Activated CD4-positive, CD25-positive, alpha-beta regulatory T cell (primary cell): ENCODE measurements at regions not wholly inside any gene's neighbourhood (a gene's known extent, or its start where the extent isn't known, plus 50 kb on each side); places are given as distances from the start of the nearest gene placed in this dataset.
"Not testable (repeated sequence)": the region's sequence is repeated elsewhere in the genome, so short reads cannot be mapped to it uniquely, and the experiment has no call there.

Source experiments
- DNase-seq, 4 experiments: peaks; one replicate each; lab custom pipeline; 2025; lab: John Stamatoyannopoulos, UW

DNA sequence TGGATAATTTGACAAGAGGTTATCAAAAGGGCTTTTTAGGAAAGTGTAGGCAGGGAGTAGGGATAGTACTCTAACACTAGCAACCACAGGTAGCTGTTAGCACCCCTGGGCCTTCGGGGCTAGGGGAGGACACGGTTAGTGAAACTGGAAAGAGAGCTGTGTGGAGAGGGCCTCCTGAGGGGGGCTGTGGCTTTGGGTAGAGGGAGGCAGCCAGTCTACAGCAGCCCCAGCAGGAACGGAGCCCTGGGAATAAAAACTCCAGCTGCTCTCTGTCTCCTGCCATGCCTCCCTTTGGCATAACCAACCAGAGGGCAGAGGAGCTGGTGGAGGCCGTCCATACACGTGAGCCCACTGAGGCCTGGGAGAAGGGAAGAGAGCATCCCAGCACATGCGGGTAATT, 223.2 kb downstream of the FOXD2 start:
- DNase-seq: no peak

GRCh38 chr1:47662068-47662467, 224.2 kb downstream of the FOXD2 start:
- no peak for DNase-seq

- no peak for DNase-seq
Observed at GRCh38 chr1:47663286-47663685, 225.4 kb downstream of the FOXD2 start.

DNA sequence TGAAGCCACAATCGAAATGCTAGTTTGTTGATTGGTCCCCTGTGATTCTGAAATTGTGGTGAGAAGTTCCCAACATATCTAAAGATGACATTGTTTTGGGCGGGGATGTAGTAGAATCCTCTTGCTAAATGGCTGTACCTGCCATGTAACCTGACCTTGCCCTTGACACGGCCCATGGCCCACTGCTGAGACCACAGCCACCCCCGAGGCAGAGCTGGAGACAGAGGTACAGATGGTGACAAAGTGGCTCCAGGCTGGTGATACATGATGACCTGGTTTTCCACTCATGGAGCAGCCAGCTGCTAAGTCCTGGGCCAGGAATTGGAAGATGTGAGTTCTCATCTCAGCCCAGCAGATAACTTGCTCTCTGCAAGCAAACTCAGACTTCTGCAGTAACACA, 226.5 kb downstream of the FOXD2 start:
- DNase-seq: no peak

- not testable (repeated sequence) for DNase-seq
Observed at GRCh38 chr1:47664896-47665295, 227.1 kb downstream of the FOXD2 start.

DNA sequence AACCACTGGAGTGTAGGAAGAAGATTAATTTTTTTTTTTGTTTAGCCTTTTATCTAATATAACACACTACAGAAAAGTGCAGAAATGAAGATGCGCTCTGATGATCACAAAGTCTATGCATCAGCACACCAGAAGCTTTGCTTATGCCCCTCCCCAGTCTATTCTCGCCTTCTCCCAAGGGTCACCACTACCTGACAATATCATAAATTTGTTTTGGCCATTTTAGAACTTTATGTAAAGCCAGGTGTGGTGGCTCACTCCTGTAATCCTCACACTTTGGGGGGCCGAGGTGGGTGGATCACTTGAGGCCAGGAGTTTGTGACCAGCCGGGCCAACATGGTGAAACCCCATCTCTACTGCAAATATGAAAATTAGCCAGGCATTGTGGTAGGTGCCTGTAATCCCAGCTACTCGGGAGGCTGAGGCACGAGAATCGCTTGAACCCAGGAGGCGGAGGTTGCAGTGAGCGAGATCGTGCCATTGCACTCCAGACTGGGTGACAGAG, 231.3 kb downstream of the FOXD2 start:
- DNase-seq: no peak

GRCh38 chr1:47672622-47673021, 234.8 kb downstream of the FOXD2 start:
- DNase-seq: no peak

DNA sequence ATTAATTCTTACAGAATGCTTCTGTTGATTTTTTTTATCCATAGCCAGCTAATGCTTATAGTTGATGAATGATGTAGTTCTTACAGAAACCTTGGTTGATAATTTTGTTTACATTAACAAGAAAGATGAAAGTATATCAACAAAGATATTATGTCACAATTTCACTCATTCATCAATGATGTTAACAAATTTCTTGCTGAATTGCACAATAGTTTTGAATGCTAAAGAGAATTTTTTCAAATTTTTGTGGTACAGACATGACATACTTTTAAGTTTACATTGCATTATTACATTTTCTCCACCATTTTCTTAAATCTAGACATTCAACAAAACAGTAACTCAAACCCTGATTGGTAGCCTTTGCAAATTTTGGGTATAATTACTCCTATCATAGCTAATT, 236.3 kb downstream of the FOXD2 start:
- no peak for DNase-seq

DNA sequence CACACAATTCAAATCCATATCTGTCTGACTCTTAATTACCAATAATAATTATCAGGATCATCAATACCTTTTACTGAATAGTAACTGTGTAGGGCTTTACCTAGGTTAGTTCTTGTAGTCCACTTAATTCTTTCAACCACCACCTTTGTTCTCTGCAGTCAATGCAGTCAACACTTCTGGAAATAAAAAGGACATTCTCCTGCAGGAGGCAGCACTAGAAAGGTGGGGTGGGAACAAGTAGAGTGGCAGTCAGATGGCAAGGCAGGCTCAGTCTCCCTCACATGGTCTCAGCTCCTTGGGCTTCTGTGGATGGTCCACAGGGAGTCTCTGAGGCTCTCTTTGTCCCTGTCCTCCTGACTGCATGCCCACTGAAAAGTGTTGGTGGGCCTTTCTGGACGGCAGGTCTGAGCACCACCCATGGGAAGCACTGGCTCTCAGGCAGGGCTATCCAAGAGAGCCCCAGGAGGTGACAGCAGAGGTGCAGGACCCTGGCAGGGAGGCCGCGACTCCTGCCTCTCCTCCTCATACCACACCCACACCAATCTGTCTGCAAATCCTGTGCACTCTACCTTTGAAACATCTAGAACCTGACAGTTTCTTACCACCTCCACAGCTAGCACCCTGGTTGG, 237.3 kb downstream of the FOXD2 start:
- no peak for DNase-seq

- DNase-seq: no peak
Observed at GRCh38 chr1:47675721-47676120, 237.9 kb downstream of the FOXD2 start.

- no peak for DNase-seq
Observed at GRCh38 chr1:47676311-47677054, 238.6 kb downstream of the FOXD2 start.

DNA sequence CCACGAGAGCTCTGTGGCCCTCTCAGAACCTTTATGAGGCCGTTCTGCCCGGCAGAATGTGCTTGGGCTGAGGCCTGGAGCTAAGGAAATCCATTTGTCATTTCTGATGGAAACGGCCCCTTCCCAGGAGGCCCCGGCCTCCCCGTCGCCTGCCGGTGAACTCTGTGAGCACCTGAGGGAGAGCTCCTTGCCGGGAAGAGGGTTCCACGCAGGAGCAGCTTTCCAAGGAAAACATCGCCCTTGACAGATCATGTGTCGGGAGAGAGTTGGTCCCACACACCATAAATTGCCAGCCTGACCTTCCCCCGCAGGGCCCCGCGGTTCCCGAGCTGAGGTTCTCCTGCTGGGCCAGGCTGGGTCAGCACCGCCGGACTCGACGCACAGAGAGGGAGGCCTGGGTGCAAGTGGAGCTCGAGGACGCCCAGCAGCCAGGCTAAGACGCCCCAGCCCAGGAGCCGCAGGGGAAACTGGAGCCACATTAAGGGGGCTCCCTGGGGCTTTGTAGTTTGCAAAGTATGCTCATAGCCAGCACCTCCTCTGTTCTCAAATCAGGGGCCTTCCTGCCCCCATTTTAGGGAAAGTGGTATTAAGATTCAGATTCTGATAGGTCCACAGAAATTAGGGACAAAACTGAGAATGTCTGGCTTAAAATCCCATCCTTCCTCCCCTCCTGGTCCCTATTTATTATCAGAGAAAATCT, 239.5 kb downstream of the FOXD2 start:
- no peak for DNase-seq

GRCh38 chr1:47678464-47678980, 240.7 kb downstream of the FOXD2 start:
- DNase-seq: no peak

GRCh38 chr1:47679301-47679791, 241.5 kb downstream of the FOXD2 start:
- no peak for DNase-seq

- DNase-seq: no peak
Observed at GRCh38 chr1:47679826-47680225, 242.0 kb downstream of the FOXD2 start.

- no peak for DNase-seq
Observed at GRCh38 chr1:47680815-47681475, 243.1 kb downstream of the FOXD2 start.

DNA sequence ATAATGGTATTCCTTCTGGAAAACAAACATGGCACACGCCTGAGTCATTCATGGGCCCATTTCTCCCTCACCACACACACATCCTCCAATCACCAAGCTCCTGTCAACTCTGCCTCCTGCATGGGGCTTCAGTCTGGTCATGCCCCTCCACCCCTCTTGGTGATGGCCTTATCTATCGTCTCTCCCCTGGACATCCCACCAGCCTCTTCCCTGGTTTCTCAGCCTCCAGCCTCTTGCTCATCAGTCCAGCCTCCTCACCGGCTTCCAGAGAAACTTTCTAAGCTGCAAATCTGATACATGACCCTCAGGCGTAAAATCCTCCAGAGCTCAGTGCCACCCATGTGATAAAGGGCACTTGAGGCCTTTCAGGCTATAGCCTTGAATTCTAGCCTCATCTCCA, 243.9 kb downstream of the FOXD2 start:
- no peak for DNase-seq

GRCh38 chr1:47682198-47682597, 244.4 kb downstream of the FOXD2 start:
- DNase-seq: no peak

GRCh38 chr1:47682786-47683350, 245.0 kb downstream of the FOXD2 start:
- DNase-seq: no peak

DNA sequence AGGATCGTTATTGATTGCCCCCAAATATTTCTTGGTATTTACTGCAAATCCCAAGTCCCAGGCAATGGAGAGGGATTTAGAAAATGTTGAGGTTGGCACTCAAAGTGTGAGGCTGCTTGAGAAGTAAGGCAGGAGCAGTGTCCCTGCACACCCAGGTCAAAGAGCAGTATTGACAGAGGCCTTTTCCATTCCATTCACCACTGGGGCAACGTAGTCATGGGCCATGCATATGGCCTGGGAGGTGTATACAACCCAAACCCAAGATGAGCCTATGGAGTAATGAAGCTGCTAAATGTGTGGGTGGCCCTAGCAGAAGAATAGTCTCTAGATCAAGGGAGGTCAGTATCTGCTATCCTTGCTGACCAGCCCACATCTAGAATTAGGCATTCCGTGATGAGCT, 245.6 kb downstream of the FOXD2 start:
- DNase-seq: no peak

- no peak for DNase-seq
Observed at GRCh38 chr1:47684518-47684917, 246.7 kb downstream of the FOXD2 start.
